ENCODE measurements at regions not wholly inside any gene's neighbourhood (a gene's known extent, or its start where the extent isn't known, plus 50 kb on each side); places are given as distances from the start of the nearest gene placed in this dataset.
"Not testable (repeated sequence)": the region's sequence is repeated elsewhere in the genome, so short reads cannot be mapped to it uniquely, and the experiment has no call there.

GRCh38 chr14:58907803-58908202, 270.0 kb downstream of the DACT1 start:
- DNase-seq = no peak

- DNase-seq = no peak
Measured at GRCh38 chr14:58912287-58912686, 274.5 kb downstream of the DACT1 start.

DNA sequence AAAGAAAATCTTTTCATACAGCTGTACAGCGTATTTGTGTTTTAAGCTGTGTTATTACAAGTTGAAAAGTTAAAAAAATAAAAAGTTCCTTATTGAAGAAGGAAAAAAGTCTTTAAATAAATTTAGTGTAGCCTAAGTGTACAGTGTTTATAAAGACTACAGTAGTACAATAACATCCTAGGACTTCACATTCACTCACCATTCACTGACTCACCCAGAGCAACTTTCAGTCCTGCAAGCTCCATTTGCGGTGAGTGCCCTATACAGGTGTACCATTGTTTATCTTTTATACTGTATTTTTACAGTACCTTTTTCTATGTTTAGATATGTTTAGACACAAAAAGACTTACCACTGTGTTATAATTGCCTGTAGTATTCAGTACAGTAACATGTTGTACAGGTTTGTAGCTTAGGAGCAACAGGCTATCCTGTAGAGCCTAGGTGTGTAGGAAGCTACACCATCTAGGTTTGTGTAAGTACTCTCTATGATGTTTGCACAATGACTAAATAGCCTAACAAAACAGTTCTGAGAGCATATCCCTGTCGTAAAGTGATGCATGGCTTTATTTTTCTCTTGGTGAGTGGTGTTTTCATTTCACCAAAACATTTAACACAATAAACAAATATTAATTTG, 275.2 kb downstream of the DACT1 start:
- DNase-seq = no peak

- DNase-seq = no peak
Measured at GRCh38 chr14:58914279-58914855, 274.1 kb upstream of the DAAM1 start.

DNA sequence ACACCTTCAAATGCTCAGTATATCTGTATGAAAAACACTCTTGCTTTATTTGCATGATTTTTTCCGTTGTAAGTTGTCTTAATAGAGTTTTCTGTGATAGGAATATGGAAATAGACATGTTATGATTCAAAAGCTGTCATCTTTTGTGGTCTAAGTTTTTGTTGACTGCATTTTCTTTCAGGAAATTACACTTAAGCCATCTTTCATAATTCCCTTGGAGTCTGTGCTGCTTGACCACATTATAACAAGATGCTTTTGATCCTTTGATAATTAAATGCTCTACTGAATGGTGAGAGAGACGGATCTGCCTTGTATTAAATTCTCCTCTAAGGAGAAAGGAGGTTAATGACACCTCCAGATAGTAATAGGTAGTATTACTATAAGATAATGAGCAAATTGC, 272.8 kb upstream of the DAAM1 start:
- no peak for DNase-seq

DNA sequence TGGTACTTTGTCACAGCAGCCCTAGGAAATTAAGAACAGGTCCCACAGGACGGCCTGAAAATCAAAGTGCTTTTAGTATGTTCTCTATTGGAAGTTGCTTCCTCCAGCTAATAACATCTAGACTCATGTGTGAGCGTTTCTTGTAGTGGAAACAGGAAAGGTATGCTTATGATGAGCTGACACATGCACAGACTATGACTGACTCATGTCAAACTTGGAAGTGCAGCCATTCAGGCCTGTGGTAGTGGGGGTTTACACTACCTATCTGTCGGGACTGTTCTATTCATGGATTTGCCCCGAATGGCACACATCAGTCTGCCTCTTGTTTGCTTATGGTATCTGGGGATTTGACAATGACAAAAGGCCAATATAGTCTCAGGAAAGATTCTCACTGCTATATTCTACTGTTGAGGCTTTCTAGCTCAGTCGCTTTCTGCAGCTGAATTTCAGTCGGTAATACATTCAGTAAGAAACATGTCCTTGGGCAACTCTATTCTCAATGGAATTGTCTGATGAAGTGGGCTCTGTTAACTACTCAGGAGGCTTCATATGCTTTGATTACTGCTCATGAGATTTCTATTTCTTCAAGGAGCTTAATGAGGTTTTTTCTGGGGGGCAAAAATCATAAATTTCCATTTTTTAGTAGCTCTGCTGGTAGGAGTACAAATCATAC, 270.3 kb upstream of the DAAM1 start:
- DNase-seq = no peak

DNA sequence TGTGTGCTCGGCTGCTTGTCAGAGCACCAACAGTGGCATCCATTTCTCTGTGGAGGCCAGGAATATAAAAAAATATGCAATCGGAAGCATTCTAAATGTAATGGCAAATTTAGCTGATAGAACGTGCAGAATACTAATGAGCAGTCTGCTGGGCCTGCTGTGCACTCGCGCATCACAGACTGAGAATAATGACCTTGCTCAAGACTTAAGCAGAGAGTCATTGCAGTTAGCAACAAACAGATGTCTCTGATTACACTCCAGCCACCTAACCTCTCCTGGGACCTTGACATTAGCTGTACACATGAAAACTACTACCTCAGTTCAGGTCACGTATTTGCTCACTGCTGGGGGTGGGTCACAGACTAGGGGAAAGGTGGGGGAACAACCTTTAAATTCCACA, 269.2 kb upstream of the DAAM1 start:
- DNase-seq = no peak

DNA sequence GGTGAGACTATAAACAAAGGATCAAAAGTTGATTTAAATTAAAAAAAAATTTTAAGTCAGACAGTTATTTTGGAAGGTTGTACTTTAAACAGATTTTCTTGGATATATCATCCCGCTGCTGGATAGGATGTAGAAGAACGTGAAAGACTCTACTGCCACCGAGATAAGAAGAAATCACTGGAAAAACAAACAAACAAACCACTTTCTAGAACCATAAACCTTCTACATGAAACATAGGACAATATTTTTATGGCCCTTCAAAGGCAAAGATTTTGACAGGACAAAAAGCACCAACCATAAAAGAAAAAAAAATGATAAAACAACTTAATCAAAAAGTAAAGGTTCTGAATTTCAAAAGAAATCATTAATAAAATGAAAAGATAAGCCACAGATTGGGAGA, 268.2 kb upstream of the DAAM1 start:
- DNase-seq = no peak

GRCh38 chr14:58922201-58922940, 266.1 kb upstream of the DAAM1 start:
- not testable (repeated sequence) for DNase-seq

- DNase-seq = no peak
Measured at GRCh38 chr14:58923751-58924405, 264.6 kb upstream of the DAAM1 start.

DNA sequence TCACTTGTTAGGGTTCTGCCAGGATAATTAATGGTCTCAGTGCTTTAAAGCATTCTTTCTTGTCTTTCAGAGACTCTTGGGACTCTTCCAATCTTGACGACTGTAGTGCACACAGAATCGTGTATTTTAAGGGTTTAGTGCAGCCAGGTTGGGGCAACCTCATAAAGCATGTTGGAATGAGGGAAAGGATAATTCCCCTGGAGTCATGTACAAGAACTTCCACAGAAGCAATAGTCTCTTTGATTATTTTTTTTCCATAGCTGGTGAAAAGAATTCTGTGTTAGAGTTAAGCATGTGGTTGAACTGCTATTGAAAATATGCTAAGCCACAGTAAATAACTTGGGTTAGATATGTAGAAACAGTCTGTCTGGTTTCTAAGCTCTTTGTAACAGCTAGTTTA, 246.8 kb upstream of the DAAM1 start:
- no peak for DNase-seq

DNA sequence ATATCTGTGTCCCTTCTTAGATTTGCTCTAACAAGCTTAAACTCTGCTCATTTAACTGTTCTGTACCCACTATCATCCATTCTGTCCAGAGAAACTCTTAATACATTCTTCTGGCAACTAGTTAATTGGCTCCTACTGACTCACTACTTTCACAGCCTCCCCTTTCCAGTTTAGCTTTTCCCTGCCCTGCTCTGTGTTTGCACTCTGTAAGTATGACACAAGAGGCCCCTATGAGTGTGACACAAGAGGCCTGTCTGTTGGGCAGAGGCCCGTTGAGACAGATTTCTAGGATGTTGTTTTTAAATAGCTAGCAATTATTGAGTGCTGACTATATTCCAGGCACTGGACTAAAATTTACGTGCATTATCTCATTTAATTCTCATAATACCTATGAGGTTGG, 246.0 kb upstream of the DAAM1 start:
- no peak for DNase-seq

- DNase-seq = no peak
Measured at GRCh38 chr14:58944343-58944967, 244.0 kb upstream of the DAAM1 start.

- no peak for DNase-seq
Measured at GRCh38 chr14:58944968-58945356, 243.5 kb upstream of the DAAM1 start.

DNA sequence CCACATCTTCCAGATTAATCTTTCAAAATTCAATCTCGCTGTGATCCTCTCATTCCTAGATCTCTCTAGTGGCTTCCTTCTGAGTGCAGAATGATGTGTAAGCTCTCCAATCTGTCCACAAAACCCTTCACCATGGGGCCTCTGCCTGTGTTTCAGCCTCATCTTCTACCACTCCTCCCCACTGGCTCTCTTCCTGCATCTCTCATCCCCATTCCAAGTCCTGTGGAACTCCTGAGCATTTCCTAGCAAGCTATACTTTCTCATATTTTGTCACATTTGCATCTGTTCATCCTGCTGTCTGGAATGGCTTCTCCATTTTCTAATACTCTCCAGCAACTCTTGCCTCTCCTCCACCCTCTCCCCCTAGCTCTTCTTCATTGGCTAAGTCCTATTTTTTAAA, 242.0 kb upstream of the DAAM1 start:
- DNase-seq = no peak

GRCh38 chr14:58947156-58947555, 241.3 kb upstream of the DAAM1 start:
- no peak for DNase-seq

DNA sequence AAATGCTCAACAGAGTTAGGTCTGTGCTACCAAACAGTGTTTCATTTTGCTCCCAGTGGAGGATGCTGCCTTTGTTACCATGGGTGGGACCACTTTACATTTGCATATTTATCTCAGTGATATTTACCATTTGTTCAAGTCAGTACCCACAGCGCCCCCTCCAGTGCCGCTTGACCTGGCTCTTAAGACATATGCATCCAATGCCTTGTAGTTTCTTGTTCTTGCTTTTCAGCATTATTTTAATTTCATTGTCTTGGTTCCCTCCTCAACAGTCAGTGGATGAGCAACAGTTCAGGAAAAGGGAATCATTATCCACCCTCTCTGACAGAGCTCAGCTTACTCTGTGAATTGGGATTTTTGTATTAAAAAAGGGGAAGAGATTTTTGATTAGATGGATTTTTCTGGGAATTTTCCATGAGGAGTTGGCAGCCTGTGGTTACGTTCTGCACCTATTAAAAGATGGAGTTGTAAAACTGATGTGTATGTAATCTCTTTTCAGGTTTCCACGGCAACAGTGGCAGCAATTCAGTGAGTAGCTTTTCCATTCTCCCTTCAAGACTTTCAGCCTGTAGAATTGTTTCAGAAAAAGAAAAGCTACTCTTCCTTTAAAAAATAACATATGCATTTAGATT, 240.5 kb upstream of the DAAM1 start:
- no peak for DNase-seq

- no peak for DNase-seq
Measured at GRCh38 chr14:58950555-58950954, 237.9 kb upstream of the DAAM1 start.

DNA sequence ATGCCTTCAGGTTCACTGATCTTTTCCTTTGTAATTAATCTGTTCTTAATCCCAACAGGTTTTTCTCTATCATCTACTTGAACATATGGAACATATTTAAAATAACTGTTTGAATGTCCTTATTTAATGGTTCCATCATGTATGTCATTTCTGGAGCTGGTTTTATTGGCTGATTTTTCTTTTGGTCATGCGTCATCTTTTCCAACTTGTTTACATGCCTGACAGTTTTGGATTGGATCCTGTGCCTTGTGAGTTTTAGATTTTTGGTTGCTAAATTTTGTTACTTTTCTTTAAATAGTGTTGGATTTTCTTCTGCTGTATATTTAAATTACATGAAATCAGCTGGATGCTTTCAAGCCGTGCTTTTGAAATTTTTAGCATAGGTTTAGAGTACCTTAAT, 237.3 kb upstream of the DAAM1 start:
- DNase-seq = no peak

GRCh38 chr14:58954052-58954451, 234.4 kb upstream of the DAAM1 start:
- no peak for DNase-seq

GRCh38 chr14:58954901-58955861, 233.3 kb upstream of the DAAM1 start:
- DNase-seq = no peak
